Tibial nerve (tissue), 4 donors: ENCODE measurements at regions not wholly inside any gene's neighbourhood (a gene's known extent, or its start where the extent isn't known, plus 50 kb on each side); places are given as distances from the start of the nearest gene placed in this dataset.

ENCODE experiments used
- DNase-seq, 2 donors: peaks; one replicate each; pipeline ENCODE4 v3.0.0-alpha.2; 2019; ENCODE audit warnings: low spot score in 2 of 2
- H3K27ac ChIP-seq, 4 donors: fragments of 200-600 bp; sonication (generic) in 3 of 4; one replicate each; pipeline ENCODE4 v1.5.1; 2017 to 2019; ENCODE audit warnings: mild to moderate bottlenecking in 1 of 4
- H3K27me3 ChIP-seq, 2 donors: fragments of 200-600 bp; sonication (generic) in 1 of 2; one replicate each; pipeline versions ENCODE4 v1.5.1 to v1.6.0; 2017 to 2019
- H3K36me3 ChIP-seq, 3 donors: fragments of 200-600 bp; sonication (generic); one replicate each; pipeline ENCODE4 v1.5.1; 2018 to 2019
- H3K4me1 ChIP-seq, 4 donors: fragments of 200-600 bp; sonication (generic) in 3 of 4; one replicate each; pipeline ENCODE4 v1.5.1; 2017 to 2019
- H3K4me3 ChIP-seq, 4 donors: fragments of 200-600 bp; sonication (generic) in 3 of 4; one replicate each; pipeline ENCODE4 v1.5.1; 2017 to 2019; ENCODE audit warnings: mild to moderate bottlenecking in 1 of 4, moderate library complexity in 1 of 4
- H3K9me3 ChIP-seq, 4 donors: fragments of 200-600 bp; sonication (generic) in 3 of 4; one replicate each; pipeline ENCODE4 v1.5.1; 2017 to 2019
- EP300 ChIP-seq, 2 donors: sonication (generic); formaldehyde crosslinking; IDR thresholded peaks; one replicate each; pipeline ENCODE4 v1.6.1; 2017; ENCODE audit warnings: antibody characterized with exemption in 2 of 2, mild to moderate bottlenecking in 1 of 2
- POLR2A ChIP-seq, 2 donors: fragments of 450-650 bp; IDR thresholded peaks; one replicate each; pipeline ENCODE4 v1.6.1; 2017; ENCODE audit warnings: antibody characterized with exemption in 2 of 2, mild to moderate bottlenecking in 2 of 2, moderate library complexity in 2 of 2
- WGBS, 2 donors: methylation state at CpG; one replicate each; pipeline ENCODE4 v1.1.5; 2018; 5-methylcytosine and 5-hydroxymethylcytosine counted together
- TF ChIP-seq, protein P1 (sequence below), 5 experiments: fragments of 200-600 bp in 3 of 5; fragments of 450-650 bp in 2 of 5; sonication (generic) in 3 of 5; IDR thresholded peaks; one replicate each; pipeline ENCODE4 v1.5.1; 2016 to 2019; ENCODE audit warnings: antibody characterized with exemption in 5 of 5, mild to moderate bottlenecking in 3 of 5, moderate library complexity in 2 of 5

DNA sequence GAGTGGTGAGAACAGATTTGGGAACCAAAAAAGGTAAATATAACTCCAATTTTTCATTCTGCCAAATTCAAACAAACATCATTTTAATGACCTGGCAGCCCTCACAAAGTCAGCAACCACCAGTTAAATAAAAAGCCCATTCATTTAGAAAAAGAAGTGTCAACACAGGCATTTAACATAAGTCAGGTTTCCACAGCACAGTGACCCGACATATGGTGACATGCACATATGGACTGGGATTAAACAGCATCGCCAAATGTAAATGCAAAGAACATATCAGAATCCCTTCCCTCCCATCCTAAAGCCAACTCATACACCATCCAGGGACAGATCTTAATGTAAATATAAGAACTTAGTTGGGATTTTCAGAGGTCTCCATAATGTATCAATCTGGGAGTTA lies 293.2 kb downstream of the FGFR2 start:
- Histone ChIP-seq H3K36me3 (no peaks in the 10 kb centered on the region), H3K27me3 (no peaks in the 10 kb centered on the region), H3K4me3 (no peak overlapping the region), H3K9me3 (no peaks in the 10 kb centered on the region), H3K4me1 (no peaks in the 10 kb centered on the region), H3K27ac (no peak overlapping the region)
- 43 to 60% methylated on average over 2 of the region's 2 CpGs for WGBS, 2 donors
- TF ChIP-seq, protein P1, sequence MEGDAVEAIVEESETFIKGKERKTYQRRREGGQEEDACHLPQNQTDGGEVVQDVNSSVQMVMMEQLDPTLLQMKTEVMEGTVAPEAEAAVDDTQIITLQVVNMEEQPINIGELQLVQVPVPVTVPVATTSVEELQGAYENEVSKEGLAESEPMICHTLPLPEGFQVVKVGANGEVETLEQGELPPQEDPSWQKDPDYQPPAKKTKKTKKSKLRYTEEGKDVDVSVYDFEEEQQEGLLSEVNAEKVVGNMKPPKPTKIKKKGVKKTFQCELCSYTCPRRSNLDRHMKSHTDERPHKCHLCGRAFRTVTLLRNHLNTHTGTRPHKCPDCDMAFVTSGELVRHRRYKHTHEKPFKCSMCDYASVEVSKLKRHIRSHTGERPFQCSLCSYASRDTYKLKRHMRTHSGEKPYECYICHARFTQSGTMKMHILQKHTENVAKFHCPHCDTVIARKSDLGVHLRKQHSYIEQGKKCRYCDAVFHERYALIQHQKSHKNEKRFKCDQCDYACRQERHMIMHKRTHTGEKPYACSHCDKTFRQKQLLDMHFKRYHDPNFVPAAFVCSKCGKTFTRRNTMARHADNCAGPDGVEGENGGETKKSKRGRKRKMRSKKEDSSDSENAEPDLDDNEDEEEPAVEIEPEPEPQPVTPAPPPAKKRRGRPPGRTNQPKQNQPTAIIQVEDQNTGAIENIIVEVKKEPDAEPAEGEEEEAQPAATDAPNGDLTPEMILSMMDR (IDR thresholded peaks at IDR 0.05): no peak
- TF ChIP-seq POLR2A (IDR thresholded peaks at IDR 0.05) (no peak), EP300 (IDR thresholded peaks at IDR 0.05) (no peak)
- no peak for DNase-seq

DNA sequence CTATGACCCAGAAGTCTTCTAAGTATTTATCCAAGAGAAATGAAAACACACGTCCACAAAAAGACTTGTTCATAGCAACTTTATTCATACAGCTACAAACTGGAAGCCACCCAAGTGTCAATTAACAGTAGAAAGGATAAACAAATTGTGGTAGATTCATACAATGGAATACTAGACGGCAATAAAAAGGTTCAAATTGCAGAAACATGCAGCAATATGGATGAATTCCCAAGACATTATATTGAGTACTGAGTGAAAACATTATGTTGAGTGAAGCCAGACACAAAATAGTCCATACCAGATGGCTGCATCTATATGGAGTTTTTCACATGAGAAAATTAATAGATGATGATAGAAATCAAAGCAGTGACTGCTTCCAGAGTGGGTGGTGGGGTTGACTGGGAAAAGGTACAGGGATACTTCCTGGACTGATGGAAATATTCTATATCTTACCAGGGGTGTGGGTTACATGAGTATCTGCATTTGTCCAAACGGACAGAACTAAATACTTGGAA lies 292.0 kb downstream of the FGFR2 start:
- no peak overlapping the region for H3K4me3 ChIP-seq
- H3K9me3 ChIP-seq: no peaks in the 10 kb centered on the region
- H3K27ac ChIP-seq: no peak overlapping the region
- no peaks in the 10 kb centered on the region for H3K27me3 ChIP-seq
- DNase-seq: no peak
- H3K36me3 ChIP-seq: no peaks in the 10 kb centered on the region
- 43 to 50% methylated on average over 3 of the region's 3 CpGs for WGBS, 2 donors
- H3K4me1 ChIP-seq: no peaks in the 10 kb centered on the region
- TF ChIP-seq EP300 (IDR thresholded peaks at IDR 0.05) (no peak), POLR2A (IDR thresholded peaks at IDR 0.05) (no peak)

DNA sequence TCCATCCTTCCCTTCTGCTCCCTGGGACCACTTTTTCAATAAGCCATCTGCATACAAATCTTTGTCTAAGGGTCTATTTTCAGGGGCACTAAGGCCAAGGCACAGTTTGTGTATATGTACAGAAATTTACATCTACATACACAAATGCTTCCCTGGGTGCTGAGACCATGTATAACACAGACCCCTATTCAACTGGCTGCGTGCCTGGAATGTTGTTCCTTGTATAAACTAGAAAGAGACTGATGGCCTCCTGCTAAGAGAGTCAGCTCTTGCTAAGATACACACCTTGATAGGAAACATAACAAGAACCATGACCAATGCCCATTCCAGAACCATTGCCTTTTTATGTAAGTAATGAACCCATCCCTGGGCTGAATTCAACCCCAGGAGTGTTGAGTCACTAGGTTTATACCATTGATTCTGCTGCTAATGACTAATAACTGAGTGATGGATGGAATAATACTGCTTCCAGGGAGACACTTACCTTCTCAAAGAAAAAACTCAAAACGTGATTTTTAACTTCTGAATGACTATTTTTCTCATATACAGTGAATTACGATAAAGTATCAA lies 290.7 kb downstream of the FGFR2 start:
- TF ChIP-seq, protein P1 (IDR thresholded peaks at IDR 0.05): no peak
- TF ChIP-seq POLR2A (IDR thresholded peaks at IDR 0.05) (no peak), EP300 (IDR thresholded peaks at IDR 0.05) (no peak)
- no peak overlapping the region for H3K27ac ChIP-seq
- WGBS, 2 donors: 81 to 83% methylated on average over 3 of the region's 3 CpGs
- H3K9me3 ChIP-seq: no peaks in the 10 kb centered on the region
- H3K27me3 ChIP-seq: no peaks in the 10 kb centered on the region
- H3K4me3 ChIP-seq: no peak overlapping the region
- no peaks in the 10 kb centered on the region for H3K4me1 ChIP-seq
- no peak for DNase-seq
- no peaks in the 10 kb centered on the region for H3K36me3 ChIP-seq

DNA sequence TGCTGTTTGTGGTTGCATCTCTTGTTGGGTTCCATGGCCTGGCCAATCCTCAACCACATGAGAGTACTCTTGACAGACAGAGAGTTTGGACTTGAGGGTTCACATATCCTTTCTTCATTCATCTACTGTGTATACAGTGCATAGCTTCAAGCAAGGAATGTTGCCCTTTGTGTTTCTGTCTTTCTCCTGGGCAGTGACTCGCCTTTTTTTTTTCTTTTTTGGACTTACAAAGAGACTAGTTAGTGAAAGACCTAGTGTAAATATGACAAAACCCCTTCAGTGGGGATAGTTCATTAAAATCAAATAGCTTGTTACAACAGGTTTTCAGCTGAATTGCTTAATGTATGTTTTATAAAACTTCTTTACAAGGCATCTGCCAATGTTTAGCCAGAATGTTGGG lies 290.2 kb downstream of the FGFR2 start:
- Histone ChIP-seq H3K27me3 (no peaks in the 10 kb centered on the region), H3K4me1 (peaks cover 0 to 5% (median 0%) of the 10 kb centered on the region in 4 donors), H3K9me3 (no peaks in the 10 kb centered on the region), H3K36me3 (no peaks in the 10 kb centered on the region), H3K27ac (no peak overlapping the region), H3K4me3 (no peak overlapping the region)
- WGBS, 2 donors: 59 to 73% methylated on average over 1 of the region's 1 CpG
- no peak for DNase-seq
- TF ChIP-seq, protein P1 (IDR thresholded peaks at IDR 0.05): no peak
- no peak for TF ChIP-seq POLR2A (IDR thresholded peaks at IDR 0.05)
- no peak for TF ChIP-seq EP300 (IDR thresholded peaks at IDR 0.05)

DNA sequence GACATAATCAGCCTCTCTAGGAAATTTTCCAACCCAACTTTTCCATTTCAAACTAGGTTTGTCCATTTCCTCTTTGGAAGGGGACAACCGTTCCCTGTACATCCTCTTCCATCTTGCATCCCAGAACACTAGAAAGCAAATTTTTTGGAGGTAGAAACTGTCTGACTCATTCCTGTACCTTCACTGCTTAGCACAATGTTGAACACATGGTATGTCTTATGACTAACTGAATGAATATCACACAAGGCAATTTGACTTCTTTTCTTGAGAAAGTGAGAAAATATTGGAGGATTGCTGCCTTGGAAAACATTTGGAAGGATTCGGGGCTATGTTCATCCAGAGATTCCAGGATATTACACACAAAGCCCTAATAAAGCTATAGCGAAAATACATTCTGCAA lies 289.1 kb downstream of the FGFR2 start:
- WGBS, 2 donors: 84 to 90% methylated on average over 3 of the region's 3 CpGs
- Histone ChIP-seq H3K4me3 (no peak overlapping the region), H3K9me3 (no peaks in the 10 kb centered on the region), H3K36me3 (no peaks in the 10 kb centered on the region), H3K27me3 (no peaks in the 10 kb centered on the region), H3K4me1 (peaks cover 0 to 8% (median 0%) of the 10 kb centered on the region in 4 donors), H3K27ac (no peak overlapping the region)
- DNase-seq: no peak
- TF ChIP-seq POLR2A (IDR thresholded peaks at IDR 0.05): no peak
- TF ChIP-seq, protein P1 (IDR thresholded peaks at IDR 0.05): no peak
- TF ChIP-seq EP300 (IDR thresholded peaks at IDR 0.05): no peak
